ENCODE measurements at regions not wholly inside any gene's neighbourhood (a gene's known extent, or its start where the extent isn't known, plus 50 kb on each side); places are given as distances from the start of the nearest gene placed in this dataset.

DNA sequence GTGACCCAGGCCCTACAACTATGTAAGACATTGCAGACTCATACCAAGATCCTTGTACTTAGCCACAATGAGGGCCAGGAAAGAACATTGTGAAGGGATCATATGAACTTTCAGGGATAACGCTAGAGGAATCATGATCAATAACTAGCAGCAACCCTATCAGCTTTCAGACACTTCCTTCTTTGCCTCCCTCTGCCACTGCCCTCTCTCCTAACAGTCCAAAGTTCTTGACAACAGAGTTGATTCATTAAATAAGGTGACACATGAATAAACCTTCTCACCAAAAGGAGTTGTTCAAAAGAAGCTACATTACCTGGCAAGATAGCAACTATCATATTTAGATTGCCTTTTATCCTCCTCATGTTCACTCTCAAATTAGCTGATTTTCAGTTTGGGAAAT is 272.2 kb upstream of the DACH1 start:
- TF ChIP-seq, protein P1, sequence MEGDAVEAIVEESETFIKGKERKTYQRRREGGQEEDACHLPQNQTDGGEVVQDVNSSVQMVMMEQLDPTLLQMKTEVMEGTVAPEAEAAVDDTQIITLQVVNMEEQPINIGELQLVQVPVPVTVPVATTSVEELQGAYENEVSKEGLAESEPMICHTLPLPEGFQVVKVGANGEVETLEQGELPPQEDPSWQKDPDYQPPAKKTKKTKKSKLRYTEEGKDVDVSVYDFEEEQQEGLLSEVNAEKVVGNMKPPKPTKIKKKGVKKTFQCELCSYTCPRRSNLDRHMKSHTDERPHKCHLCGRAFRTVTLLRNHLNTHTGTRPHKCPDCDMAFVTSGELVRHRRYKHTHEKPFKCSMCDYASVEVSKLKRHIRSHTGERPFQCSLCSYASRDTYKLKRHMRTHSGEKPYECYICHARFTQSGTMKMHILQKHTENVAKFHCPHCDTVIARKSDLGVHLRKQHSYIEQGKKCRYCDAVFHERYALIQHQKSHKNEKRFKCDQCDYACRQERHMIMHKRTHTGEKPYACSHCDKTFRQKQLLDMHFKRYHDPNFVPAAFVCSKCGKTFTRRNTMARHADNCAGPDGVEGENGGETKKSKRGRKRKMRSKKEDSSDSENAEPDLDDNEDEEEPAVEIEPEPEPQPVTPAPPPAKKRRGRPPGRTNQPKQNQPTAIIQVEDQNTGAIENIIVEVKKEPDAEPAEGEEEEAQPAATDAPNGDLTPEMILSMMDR (conservative IDR thresholded peaks at IDR 0.05 in 1 of 2, IDR thresholded peaks at IDR 0.05 in 1 of 2; ENCODE audit: extremely low read depth in 1 of 2, insufficient read depth in 1 of 2, low read depth in 1 of 2, low read length in 2 of 2), result no peak
- no peak for TF ChIP-seq EZH2 (IDR thresholded peaks at IDR 0.05; ENCODE audit: borderline replicate concordance, low read length)

All from mammary epithelial cell (primary cell).